Cardiac fibroblast (primary cell): ENCODE measurements at regions not wholly inside any gene's neighbourhood (a gene's known extent, or its start where the extent isn't known, plus 50 kb on each side); places are given as distances from the start of the nearest gene placed in this dataset.
A peak's percentile ranks its signal among the peaks of the same experiment; 100 is the strongest.

Experiments
- DNase-seq, 2 donors: peaks; one replicate each; pipeline versions ENCODE4 v3.0.0 to v3.0.0-alpha.2; 2010; ENCODE audit warnings: low read depth in 2 of 2
- H3K4me3 ChIP-seq, 2 donors: replicated peaks in 1 of 2; 1 replicate in 1 of 2; 2 replicates in 1 of 2; pipeline ENCODE4 v1.5.1; 2011; ENCODE audit warnings: low read depth in 2 of 2, low read length in 2 of 2, mild to moderate bottlenecking in 2 of 2, moderate library complexity in 1 of 2
- CTCF ChIP-seq: IDR thresholded peaks from one replicate; pipeline ENCODE4 v1.5.1; 2011; ENCODE audit warnings: low read depth, mild to moderate bottlenecking, low read length, inconsistent platforms

GRCh38 chr15:62403164-62403809 lies 238.2 kb upstream of the C2CD4B start:
- no peak for TF ChIP-seq CTCF
- peak; percentile 85 to 92 for DNase-seq
- no peak overlapping the region for H3K4me3 ChIP-seq

- TF ChIP-seq CTCF, result no peak
- no peak for DNase-seq
- no peak overlapping the region for H3K4me3 ChIP-seq
Measured at GRCh38 chr15:62404194-62404985, 239.3 kb upstream of the C2CD4B start.

- no peak for TF ChIP-seq CTCF
- DNase-seq, result no peak
Measured at GRCh38 chr15:62406305-62406891, 241.3 kb upstream of the C2CD4B start.

GRCh38 chr15:62407216-62407615 lies 242.1 kb upstream of the C2CD4B start:
- TF ChIP-seq CTCF, result no peak
- H3K4me3 ChIP-seq, result no peak overlapping the region
- DNase-seq, result no peak

More at GRCh38 chr15:62406305-62406891, 241.3 kb upstream of the C2CD4B start:
- no peak overlapping the region for H3K4me3 ChIP-seq

- H3K4me3 ChIP-seq, result no peak overlapping the region
- TF ChIP-seq CTCF, result no peak
- DNase-seq, result no peak
Measured at GRCh38 chr15:62407962-62408361, 242.9 kb upstream of the C2CD4B start.

- no peak for DNase-seq
- no peak for TF ChIP-seq CTCF
- no peak overlapping the region for H3K4me3 ChIP-seq
Measured at GRCh38 chr15:62409466-62409865, 244.4 kb upstream of the C2CD4B start.
